NOMO-1 (cell line): ENCODE measurements at regions not wholly inside any gene's neighbourhood (a gene's known extent, or its start where the extent isn't known, plus 50 kb on each side); places are given as distances from the start of the nearest gene placed in this dataset.

Experiments used
- DNase-seq, 2 experiments: peaks; one replicate each; lab custom pipeline; 2025; ENCODE audit not compliant: unreplicated experiment in 2 of 2; lab: John Stamatoyannopoulos, UW

DNA sequence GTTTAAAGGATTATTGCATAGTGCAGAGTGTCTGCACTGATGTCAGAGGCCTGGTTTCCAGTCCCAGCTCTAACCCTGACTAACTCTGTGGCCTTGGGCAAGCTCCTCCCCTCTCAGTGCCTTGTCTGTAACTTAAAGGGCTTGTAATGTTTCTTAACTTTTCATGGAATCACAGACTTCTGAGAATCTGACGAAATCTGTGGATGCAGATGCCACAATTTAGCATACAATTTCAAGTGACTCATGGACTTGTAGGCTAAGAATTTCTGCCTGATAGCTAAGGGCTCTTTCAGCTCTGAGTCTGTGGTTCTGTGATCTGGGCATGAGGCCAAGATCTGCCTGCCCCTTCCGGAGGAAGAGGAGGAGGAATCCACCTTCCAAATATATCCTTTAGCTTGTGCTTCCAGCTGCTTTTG, 236.9 kb downstream of the AR start:
- peak; percentile 62 to 79 for DNase-seq

- peak; percentile 47 to 70 for DNase-seq
Observed at GRCh38 chrX:67781132-67781531, 237.3 kb downstream of the AR start.

- DNase-seq, result no peak
Observed at GRCh38 chrX:67784712-67785111, 240.9 kb downstream of the AR start.

GRCh38 chrX:67787196-67787595, 243.4 kb downstream of the AR start:
- no peak for DNase-seq

DNA sequence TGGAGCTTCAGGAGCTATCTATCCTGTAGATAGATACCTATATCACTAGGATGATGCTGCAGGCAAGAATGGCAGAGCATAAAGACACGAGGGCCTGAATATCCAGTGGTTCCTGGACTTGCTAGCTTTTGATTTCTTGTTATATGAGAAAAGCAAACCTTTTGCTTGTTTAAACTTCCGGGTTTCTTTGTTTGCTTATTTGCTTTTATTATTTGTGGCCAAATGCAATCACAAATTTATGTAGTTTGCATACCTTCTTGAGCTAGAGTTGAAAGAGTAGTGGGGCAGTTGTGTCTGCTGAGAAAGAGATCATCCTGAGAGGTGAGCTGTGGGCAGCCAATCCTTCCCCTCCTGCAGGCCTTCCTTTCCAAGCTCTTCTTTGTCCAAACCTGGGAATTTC, 245.7 kb downstream of the AR start:
- no peak for DNase-seq
